PFSK-1 (cell line): ENCODE measurements at regions not wholly inside any gene's neighbourhood (a gene's known extent, or its start where the extent isn't known, plus 50 kb on each side); places are given as distances from the start of the nearest gene placed in this dataset.

Experiments
- FOXP2 ChIP-seq: optimal IDR thresholded peaks from 2 replicates; pipeline ENCODE3; 2011; ENCODE audit warnings: borderline replicate concordance, control low read depth, inconsistent platforms; ENCODE audit not compliant: insufficient read depth; ENCODE audit errors: extremely low read length, extremely low read depth
- POLR2AphosphoS5 ChIP-seq: IDR thresholded peaks from 2 replicates; pipeline ENCODE4 v1.6.1; 2012; ENCODE audit warnings: low read depth, mild to moderate bottlenecking, control low read depth, low read length, moderate library complexity
- REST ChIP-seq, 2 experiments: IDR thresholded peaks; 2 replicates each; pipeline versions ENCODE4 v1.6.1 to v1.8.0; 2011 to 2012; ENCODE audit warnings: low read depth in 2 of 2, low read length in 2 of 2, control low read depth in 1 of 2, inconsistent platforms in 1 of 2, mild to moderate bottlenecking in 1 of 2, moderate library complexity in 1 of 2; ENCODE audit not compliant: insufficient read depth in 1 of 2
- SIN3A ChIP-seq: IDR thresholded peaks from 2 replicates; pipeline ENCODE4 v1.6.1; 2012; ENCODE audit warnings: mild to moderate bottlenecking, low read length, moderate library complexity, borderline replicate concordance; ENCODE audit not compliant: insufficient read depth
- TAF1 ChIP-seq: IDR thresholded peaks from 2 replicates; pipeline ENCODE4 v1.6.1; 2012; ENCODE audit warnings: low read length, control low read depth, borderline replicate concordance; ENCODE audit not compliant: insufficient read depth

GRCh38 chr4:104413487-104413886 lies 81.2 kb downstream of the CXXC4 start:
- TF ChIP-seq TAF1 (no peak), REST (IDR thresholded peaks at IDR 0.05; ENCODE audit: insufficient read depth in 1 of 2, low read depth in 2 of 2, low read length in 2 of 2) (no peak), POLR2AphosphoS5 (no peak), SIN3A (no peak), FOXP2 (no peak)
